KMS-11 (cell line): ENCODE measurements at regions not wholly inside any gene's neighbourhood (a gene's known extent, or its start where the extent isn't known, plus 50 kb on each side); places are given as distances from the start of the nearest gene placed in this dataset.

ENCODE experiments used
- H2AFZ ChIP-seq: fragments of 200-600 bp; sonication (generic); 2 replicates; pipeline ENCODE4 v1.6.1; 2016; ENCODE audit warnings: antibody characterized with exemption, mixed run types, low read depth
- H3K27ac ChIP-seq: fragments of 200-600 bp; sonication (generic); 2 replicates; pipeline ENCODE4 v1.6.1; 2016; ENCODE audit warnings: mild to moderate bottlenecking, mixed run types
- H3K27me3 ChIP-seq: fragments of 200-600 bp; sonication (generic); 2 replicates; pipeline ENCODE4 v1.6.1; 2017; ENCODE audit warnings: mild to moderate bottlenecking, low read depth, mixed run types, moderate library complexity; ENCODE audit not compliant: insufficient read depth
- H3K36me3 ChIP-seq: fragments of 200-600 bp; sonication (generic); 2 replicates; pipeline ENCODE4 v1.6.1; 2017; ENCODE audit warnings: mild to moderate bottlenecking, mixed run types; ENCODE audit not compliant: insufficient read depth
- H3K4me1 ChIP-seq: fragments of 200-600 bp; sonication (generic); 2 replicates; pipeline ENCODE4 v1.6.1; 2016; ENCODE audit warnings: mild to moderate bottlenecking, low read depth, mixed run types; ENCODE audit not compliant: poor library complexity, severe bottlenecking
- H3K4me2 ChIP-seq: fragments of 200-600 bp; sonication (generic); 2 replicates; pipeline ENCODE4 v1.7.0; 2016; ENCODE audit warnings: mild to moderate bottlenecking, mixed run types
- H3K4me3 ChIP-seq: fragments of 200-600 bp; sonication (generic); IDR thresholded peaks from 2 replicates; pipeline ENCODE4 v1.6.1; 2017; ENCODE audit warnings: low read depth, low read length, mixed read lengths; ENCODE audit not compliant: insufficient read depth
- H3K79me2 ChIP-seq: fragments of 200-600 bp; sonication (generic); 2 replicates; pipeline ENCODE4 v1.6.1; 2016; ENCODE audit warnings: low read depth, mixed run types; ENCODE audit not compliant: insufficient read depth
- H3K9ac ChIP-seq: fragments of 200-600 bp; sonication (generic); 2 replicates; pipeline ENCODE4 v1.6.1; 2016; ENCODE audit warnings: mild to moderate bottlenecking, mixed run types
- H4K20me1 ChIP-seq: fragments of 200-600 bp; sonication (generic); 2 replicates; pipeline ENCODE4 v1.6.1; 2016; ENCODE audit warnings: mild to moderate bottlenecking, mixed run types; ENCODE audit not compliant: insufficient read depth
- CTCF ChIP-seq: fragments of 200-600 bp; sonication (generic); conservative IDR thresholded peaks from 2 replicates; pipeline ENCODE4 v1.6.1; 2017; ENCODE audit warnings: low read depth, mild to moderate bottlenecking, antibody characterized with exemption, low read length, moderate library complexity, mixed read lengths

- Histone ChIP-seq H3K27ac (no peak overlapping the region), H2AFZ (no peak overlapping the region), H3K79me2 (no peaks in the 10 kb centered on the region)
These were observed 72.9 kb upstream of the SFSWAP start for GRCh38 chr12:131637986-131638385.

GRCh38 chr12:131639270-131639940, 71.5 kb upstream of the SFSWAP start:
- H4K20me1 ChIP-seq: no peaks in the 10 kb centered on the region
- H3K4me3 ChIP-seq: no peak overlapping the region
- H3K9ac ChIP-seq: no peak overlapping the region
- TF ChIP-seq CTCF: no peak
- H2AFZ ChIP-seq: no peak overlapping the region
- no peak overlapping the region for H3K27ac ChIP-seq
- no peaks in the 10 kb centered on the region for H3K79me2 ChIP-seq
- H3K36me3 ChIP-seq: no peaks in the 10 kb centered on the region
- H3K4me1 ChIP-seq: no peaks in the 10 kb centered on the region
- no peak overlapping the region for H3K4me2 ChIP-seq
- H3K27me3 ChIP-seq: no peaks in the 10 kb centered on the region

More at GRCh38 chr12:131637986-131638385, 72.9 kb upstream of the SFSWAP start:
- no peak overlapping the region for H3K4me3 ChIP-seq
- TF ChIP-seq CTCF: no peak
- no peak overlapping the region for H3K9ac ChIP-seq
- no peaks in the 10 kb centered on the region for H4K20me1 ChIP-seq
- no peaks in the 10 kb centered on the region for H3K36me3 ChIP-seq
- H3K27me3 ChIP-seq: no peaks in the 10 kb centered on the region
- no peak overlapping the region for H3K4me2 ChIP-seq
- no peaks in the 10 kb centered on the region for H3K4me1 ChIP-seq

GRCh38 chr12:131640525-131640924, 70.4 kb upstream of the SFSWAP start:
- Histone ChIP-seq H3K79me2 (no peaks in the 10 kb centered on the region), H3K27ac (no peak overlapping the region)

GRCh38 chr12:131641315-131641714, 69.6 kb upstream of the SFSWAP start:
- Histone ChIP-seq H4K20me1 (no peaks in the 10 kb centered on the region), H3K79me2 (no peaks in the 10 kb centered on the region), H3K27ac (no peak overlapping the region), H2AFZ (no peak overlapping the region), H3K36me3 (no peaks in the 10 kb centered on the region), H3K4me2 (no peak overlapping the region), H3K27me3 (no peaks in the 10 kb centered on the region), H3K4me1 (no peaks in the 10 kb centered on the region), H3K9ac (no peak overlapping the region), H3K4me3 (no peak overlapping the region)
- no peak for TF ChIP-seq CTCF

More at GRCh38 chr12:131640525-131640924, 70.4 kb upstream of the SFSWAP start:
- Histone ChIP-seq H3K4me2 (no peak overlapping the region), H3K4me3 (no peak overlapping the region), H3K9ac (no peak overlapping the region), H2AFZ (no peak overlapping the region), H3K36me3 (no peaks in the 10 kb centered on the region), H4K20me1 (no peaks in the 10 kb centered on the region), H3K4me1 (no peaks in the 10 kb centered on the region), H3K27me3 (no peaks in the 10 kb centered on the region)
- TF ChIP-seq CTCF: no peak
